ENCODE measurements at regions not wholly inside any gene's neighbourhood (a gene's known extent, or its start where the extent isn't known, plus 50 kb on each side); places are given as distances from the start of the nearest gene placed in this dataset.

DNA sequence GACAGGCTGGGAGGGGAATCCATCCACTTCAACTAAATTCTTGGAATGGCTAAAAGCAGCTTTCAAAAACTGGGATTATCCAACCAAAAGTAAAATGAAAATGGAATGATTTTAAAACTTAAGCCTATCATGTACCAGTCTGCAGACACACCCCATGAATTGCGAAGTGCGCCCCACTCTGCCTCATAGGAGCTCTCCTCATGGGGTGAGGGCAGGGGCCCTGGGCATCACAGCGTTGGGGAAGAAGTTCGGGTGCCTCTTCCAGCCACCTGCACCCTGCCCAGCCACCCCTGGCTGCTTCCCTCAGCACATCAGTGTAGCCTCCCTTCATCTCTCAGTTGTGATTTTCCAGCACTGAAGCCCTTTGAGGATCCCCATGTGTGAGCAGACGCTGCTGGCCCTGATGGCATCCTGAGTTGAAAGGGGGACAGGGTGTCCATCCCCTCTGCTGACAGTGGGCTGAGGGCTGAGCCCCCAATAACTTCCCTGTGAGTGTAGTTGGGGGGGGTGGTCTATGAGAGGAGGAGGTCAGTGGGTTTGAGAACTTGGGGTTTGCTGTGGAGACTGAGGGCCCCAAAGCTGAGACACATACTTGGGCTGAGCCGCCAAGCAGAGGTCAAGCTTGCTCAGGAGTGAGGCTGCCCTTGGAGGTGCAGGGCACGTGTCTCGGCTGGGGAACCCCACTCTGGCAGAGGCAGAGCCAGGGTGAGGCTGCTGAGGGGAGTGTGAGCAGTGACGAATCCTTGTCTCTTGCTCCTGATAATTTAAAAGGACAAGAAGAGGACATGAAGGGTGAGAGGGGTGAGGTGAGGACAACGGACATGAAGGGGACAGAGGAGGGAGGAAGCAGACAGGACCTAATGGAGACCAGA, 542.1 kb downstream of the TCERG1L start:
- Histone ChIP-seq H3K4me1 (ENCODE audit: insufficient read depth, low read length) (no peaks in the 10 kb centered on the region), H3K36me3 (ENCODE audit: insufficient read depth, low read depth, low read length) (no peaks in the 10 kb centered on the region), H3K9me3 (ENCODE audit: insufficient read depth, low read depth, low read length) (peaks cover 24% of the 10 kb centered on the region), H3K9ac (ENCODE audit: low read depth, low read length) (no peak overlapping the region), H3K4me3 (ENCODE audit: low read length) (no peak overlapping the region), H3K27me3 (ENCODE audit: insufficient read depth, low read length) (no peaks in the 10 kb centered on the region), H3K27ac (ENCODE audit: low read length) (no peak overlapping the region)

DNA sequence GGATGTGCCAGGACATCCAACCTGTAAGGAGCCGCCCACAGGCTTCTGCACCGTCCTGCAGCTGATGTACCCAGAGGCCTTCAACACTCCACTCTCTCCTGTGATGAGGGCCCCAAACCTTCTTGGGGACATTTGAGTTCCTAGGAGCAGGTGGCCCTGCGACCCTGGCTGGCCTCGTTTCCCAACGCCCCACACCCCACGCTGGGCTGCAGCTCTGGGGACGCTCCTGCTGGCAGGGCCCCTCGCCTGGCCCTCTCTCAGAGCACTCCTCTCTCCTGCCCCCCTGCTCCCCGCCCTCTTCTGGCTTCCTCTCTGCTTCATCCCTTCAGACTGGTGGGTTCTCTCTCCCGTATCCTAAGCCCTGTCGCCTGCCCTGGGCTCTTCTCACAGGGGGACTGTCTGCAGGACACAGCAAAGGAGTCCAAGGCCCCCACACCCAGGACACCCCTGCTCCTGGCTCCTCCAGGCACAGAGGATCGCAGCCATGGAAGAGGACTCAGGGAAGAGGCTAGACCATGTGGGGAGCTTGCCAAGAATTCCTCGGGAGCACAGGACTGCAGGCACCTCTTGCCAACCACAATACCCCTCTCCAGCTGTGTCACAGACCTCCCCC, 541.4 kb downstream of the TCERG1L start:
- no peak overlapping the region for H3K4me3 ChIP-seq (ENCODE audit: low read length)
- H3K9me3 ChIP-seq (ENCODE audit: insufficient read depth, low read depth, low read length), result peaks cover 24% of the 10 kb centered on the region
- H3K4me1 ChIP-seq (ENCODE audit: insufficient read depth, low read length), result no peaks in the 10 kb centered on the region
- H3K9ac ChIP-seq (ENCODE audit: low read depth, low read length), result no peak overlapping the region
- no peak overlapping the region for H3K27ac ChIP-seq (ENCODE audit: low read length)
- H3K27me3 ChIP-seq (ENCODE audit: insufficient read depth, low read length), result no peaks in the 10 kb centered on the region
- no peaks in the 10 kb centered on the region for H3K36me3 ChIP-seq (ENCODE audit: insufficient read depth, low read depth, low read length)

DNA sequence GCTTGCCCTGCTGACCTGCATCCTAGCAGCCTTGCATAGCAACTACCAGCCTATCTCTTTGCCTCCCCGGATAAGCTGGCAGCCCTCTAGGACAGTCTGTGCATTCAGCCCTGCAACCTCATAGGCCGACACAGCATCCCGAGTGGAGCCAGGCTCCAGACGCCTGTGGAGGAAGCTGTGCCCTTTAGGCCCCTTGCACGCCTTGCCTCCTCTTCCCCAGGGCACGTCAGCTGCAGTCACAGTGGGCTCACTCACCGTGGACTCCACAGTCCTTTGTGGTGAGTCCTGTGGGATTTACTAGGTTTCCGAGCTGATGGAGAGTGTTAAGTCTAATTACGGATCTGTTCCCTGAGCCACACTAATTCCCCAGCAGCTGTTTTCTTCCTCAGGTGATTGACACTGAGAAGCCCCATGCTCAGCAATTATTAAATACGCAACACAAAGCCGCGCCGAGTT, 540.0 kb downstream of the TCERG1L start:
- Histone ChIP-seq H3K9me3 (ENCODE audit: insufficient read depth, low read depth, low read length) (peaks cover 24% of the 10 kb centered on the region), H3K27me3 (ENCODE audit: insufficient read depth, low read length) (no peaks in the 10 kb centered on the region), H3K4me1 (ENCODE audit: insufficient read depth, low read length) (no peaks in the 10 kb centered on the region), H3K36me3 (ENCODE audit: insufficient read depth, low read depth, low read length) (no peaks in the 10 kb centered on the region), H3K9ac (ENCODE audit: low read depth, low read length) (no peak overlapping the region), H3K4me3 (ENCODE audit: low read length) (no peak overlapping the region), H3K27ac (ENCODE audit: low read length) (no peak overlapping the region)

DNA sequence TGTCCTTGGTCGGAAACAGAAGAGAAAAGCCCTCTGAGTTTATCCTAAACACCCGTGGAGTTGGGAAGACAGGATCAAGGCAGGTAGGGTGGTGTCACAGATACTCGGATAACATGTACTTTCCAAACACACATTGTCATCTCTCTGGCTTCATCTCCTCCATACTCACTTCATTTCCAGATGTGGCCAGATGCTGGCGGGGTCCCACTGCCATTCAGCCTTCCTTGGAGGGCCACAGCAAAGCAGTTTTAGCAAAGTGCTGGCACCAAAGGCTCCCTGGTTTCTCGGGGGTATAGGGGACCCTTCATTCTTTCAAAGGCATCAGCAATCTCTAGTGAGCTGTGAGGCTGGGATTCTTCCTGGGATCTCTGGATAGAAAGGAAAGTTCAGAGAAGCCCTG, 539.5 kb downstream of the TCERG1L start:
- peaks cover 19% of the 10 kb centered on the region for H3K9me3 ChIP-seq (ENCODE audit: insufficient read depth, low read depth, low read length)
- H3K4me1 ChIP-seq (ENCODE audit: insufficient read depth, low read length), result no peaks in the 10 kb centered on the region
- H3K27me3 ChIP-seq (ENCODE audit: insufficient read depth, low read length), result no peaks in the 10 kb centered on the region
- no peak overlapping the region for H3K9ac ChIP-seq (ENCODE audit: low read depth, low read length)
- no peaks in the 10 kb centered on the region for H3K36me3 ChIP-seq (ENCODE audit: insufficient read depth, low read depth, low read length)
- H3K4me3 ChIP-seq (ENCODE audit: low read length), result no peak overlapping the region
- no peak overlapping the region for H3K27ac ChIP-seq (ENCODE audit: low read length)

DNA sequence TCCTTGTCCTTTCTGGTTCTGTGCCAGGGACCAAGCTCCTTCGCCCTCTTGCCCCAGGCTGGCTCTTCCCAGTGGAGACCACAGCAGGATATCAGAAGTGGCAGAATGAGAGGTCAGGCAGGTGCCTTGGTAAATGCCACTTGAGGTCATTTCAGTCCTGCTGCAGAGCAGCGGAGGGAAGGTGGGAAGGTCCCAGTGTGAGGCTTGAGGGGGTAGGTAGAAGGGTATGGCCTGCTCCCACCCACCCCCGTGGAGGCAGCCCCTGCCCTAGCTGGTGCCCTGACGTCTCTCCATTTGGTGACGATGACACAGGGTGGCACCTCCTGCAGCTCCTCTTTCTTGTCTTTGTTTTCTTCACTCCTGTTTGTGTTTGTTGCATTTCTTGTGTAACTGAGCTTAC, 538.8 kb downstream of the TCERG1L start:
- Histone ChIP-seq H3K4me3 (ENCODE audit: low read length) (no peak overlapping the region), H3K9ac (ENCODE audit: low read depth, low read length) (no peak overlapping the region), H3K27ac (ENCODE audit: low read length) (no peak overlapping the region), H3K9me3 (ENCODE audit: insufficient read depth, low read depth, low read length) (peaks cover 13% of the 10 kb centered on the region), H3K4me1 (ENCODE audit: insufficient read depth, low read length) (no peaks in the 10 kb centered on the region), H3K27me3 (ENCODE audit: insufficient read depth, low read length) (no peaks in the 10 kb centered on the region), H3K36me3 (ENCODE audit: insufficient read depth, low read depth, low read length) (no peaks in the 10 kb centered on the region)

DNA sequence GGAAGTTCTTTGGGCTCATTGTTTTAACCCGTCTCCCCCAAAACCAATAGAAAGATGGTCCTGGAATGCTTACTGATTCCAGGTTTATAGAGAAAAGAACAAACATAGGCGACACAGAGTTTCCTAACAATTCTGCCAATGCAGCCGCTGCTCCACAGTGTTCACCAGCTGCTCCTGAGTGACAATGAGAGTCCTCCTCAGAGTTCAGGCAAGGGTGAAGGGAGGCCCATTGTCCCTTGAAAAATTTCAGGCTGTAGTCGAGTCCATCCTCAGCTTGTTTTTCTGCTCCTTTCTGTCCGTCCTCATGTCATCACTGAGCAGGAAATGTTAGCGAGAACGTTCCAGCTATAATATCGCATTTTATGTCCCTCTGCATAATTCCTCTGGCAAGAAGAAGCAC, 537.6 kb downstream of the TCERG1L start:
- Histone ChIP-seq H3K9ac (ENCODE audit: low read depth, low read length) (no peak overlapping the region), H3K4me1 (ENCODE audit: insufficient read depth, low read length) (no peaks in the 10 kb centered on the region), H3K9me3 (ENCODE audit: insufficient read depth, low read depth, low read length) (peaks cover 5% of the 10 kb centered on the region), H3K36me3 (ENCODE audit: insufficient read depth, low read depth, low read length) (no peaks in the 10 kb centered on the region), H3K27me3 (ENCODE audit: insufficient read depth, low read length) (no peaks in the 10 kb centered on the region), H3K4me3 (ENCODE audit: low read length) (no peak overlapping the region), H3K27ac (ENCODE audit: low read length) (no peak overlapping the region)

DNA sequence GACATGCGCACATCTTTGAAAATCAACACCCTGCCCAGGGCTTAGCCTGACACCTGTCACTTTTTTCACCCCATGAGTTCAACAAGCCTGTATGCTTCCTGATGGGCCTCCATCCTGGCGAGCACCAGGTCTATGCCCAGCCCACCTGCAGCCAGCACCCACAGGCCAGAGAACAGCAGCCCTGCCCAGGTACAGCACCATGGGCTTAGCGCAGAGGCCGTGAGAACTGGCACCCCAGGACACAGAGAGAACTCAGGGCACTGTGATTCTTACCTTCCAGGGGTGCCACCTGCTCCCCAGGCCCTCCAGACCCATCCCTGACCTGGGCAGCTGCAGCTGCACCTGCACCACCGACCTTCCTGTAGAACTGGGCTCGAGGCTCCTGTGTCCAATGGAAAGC, 536.6 kb downstream of the TCERG1L start:
- Histone ChIP-seq H3K9me3 (ENCODE audit: insufficient read depth, low read depth, low read length) (no peaks in the 10 kb centered on the region), H3K27ac (ENCODE audit: low read length) (no peak overlapping the region)

DNA sequence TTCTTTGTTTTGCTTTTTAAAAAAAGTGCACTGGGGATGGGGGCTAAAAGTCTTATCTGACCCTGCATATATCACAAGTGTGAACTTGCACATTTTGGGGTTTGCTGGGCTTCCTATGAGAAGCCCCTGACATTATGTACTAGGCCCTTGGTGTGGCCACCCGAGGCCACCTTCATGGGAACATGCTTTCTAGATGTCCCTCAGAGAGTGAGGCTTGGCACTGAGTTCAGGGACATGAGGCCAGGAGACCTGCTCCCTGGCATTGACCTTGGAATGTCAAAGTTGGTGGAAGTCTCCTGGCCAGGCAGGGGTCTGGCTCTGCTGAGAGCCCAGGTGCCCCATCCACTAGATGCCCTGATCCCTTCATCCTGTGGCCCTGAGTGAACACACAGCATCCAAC, 536.2 kb downstream of the TCERG1L start:
- H3K4me1 ChIP-seq (ENCODE audit: insufficient read depth, low read length), result no peaks in the 10 kb centered on the region

More for the DNA sequence above, 536.6 kb downstream of the TCERG1L start:
- no peaks in the 10 kb centered on the region for H3K27me3 ChIP-seq (ENCODE audit: insufficient read depth, low read length)
- no peaks in the 10 kb centered on the region for H3K4me1 ChIP-seq (ENCODE audit: insufficient read depth, low read length)
- no peak overlapping the region for H3K9ac ChIP-seq (ENCODE audit: low read depth, low read length)
- no peak overlapping the region for H3K4me3 ChIP-seq (ENCODE audit: low read length)
- H3K36me3 ChIP-seq (ENCODE audit: insufficient read depth, low read depth, low read length), result no peaks in the 10 kb centered on the region

DNA sequence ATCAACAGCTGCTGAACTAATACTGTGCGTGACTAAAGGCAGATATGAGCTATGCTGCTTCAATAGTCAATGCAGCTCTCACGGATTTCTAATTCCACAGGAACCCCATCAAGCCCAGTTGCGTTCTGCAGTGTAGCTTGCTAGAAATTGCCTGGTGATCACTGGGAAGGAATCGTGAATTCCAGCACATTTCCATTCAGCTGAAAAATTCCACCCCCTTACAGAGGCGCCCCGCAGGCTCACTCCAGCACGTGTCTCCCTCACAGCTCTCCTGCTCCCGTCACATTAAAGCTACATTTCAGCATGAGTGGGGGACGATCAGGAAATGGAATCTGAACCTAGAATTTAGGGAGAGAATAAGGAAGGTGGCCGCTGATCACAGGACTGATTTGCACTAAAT, 534.8 kb downstream of the TCERG1L start:
- no peaks in the 10 kb centered on the region for H3K9me3 ChIP-seq (ENCODE audit: insufficient read depth, low read depth, low read length)
- no peak overlapping the region for H3K9ac ChIP-seq (ENCODE audit: low read depth, low read length)
- H3K27ac ChIP-seq (ENCODE audit: low read length), result no peak overlapping the region
- no peaks in the 10 kb centered on the region for H3K36me3 ChIP-seq (ENCODE audit: insufficient read depth, low read depth, low read length)
- H3K4me3 ChIP-seq (ENCODE audit: low read length), result no peak overlapping the region
- H3K4me1 ChIP-seq (ENCODE audit: insufficient read depth, low read length), result no peaks in the 10 kb centered on the region
- H3K27me3 ChIP-seq (ENCODE audit: insufficient read depth, low read length), result no peaks in the 10 kb centered on the region

More for the DNA sequence above, 536.2 kb downstream of the TCERG1L start:
- no peak overlapping the region for H3K27ac ChIP-seq (ENCODE audit: low read length)
- H3K36me3 ChIP-seq (ENCODE audit: insufficient read depth, low read depth, low read length), result no peaks in the 10 kb centered on the region
- no peak overlapping the region for H3K4me3 ChIP-seq (ENCODE audit: low read length)
- no peaks in the 10 kb centered on the region for H3K9me3 ChIP-seq (ENCODE audit: insufficient read depth, low read depth, low read length)
- no peak overlapping the region for H3K9ac ChIP-seq (ENCODE audit: low read depth, low read length)
- H3K27me3 ChIP-seq (ENCODE audit: insufficient read depth, low read length), result no peaks in the 10 kb centered on the region

DNA sequence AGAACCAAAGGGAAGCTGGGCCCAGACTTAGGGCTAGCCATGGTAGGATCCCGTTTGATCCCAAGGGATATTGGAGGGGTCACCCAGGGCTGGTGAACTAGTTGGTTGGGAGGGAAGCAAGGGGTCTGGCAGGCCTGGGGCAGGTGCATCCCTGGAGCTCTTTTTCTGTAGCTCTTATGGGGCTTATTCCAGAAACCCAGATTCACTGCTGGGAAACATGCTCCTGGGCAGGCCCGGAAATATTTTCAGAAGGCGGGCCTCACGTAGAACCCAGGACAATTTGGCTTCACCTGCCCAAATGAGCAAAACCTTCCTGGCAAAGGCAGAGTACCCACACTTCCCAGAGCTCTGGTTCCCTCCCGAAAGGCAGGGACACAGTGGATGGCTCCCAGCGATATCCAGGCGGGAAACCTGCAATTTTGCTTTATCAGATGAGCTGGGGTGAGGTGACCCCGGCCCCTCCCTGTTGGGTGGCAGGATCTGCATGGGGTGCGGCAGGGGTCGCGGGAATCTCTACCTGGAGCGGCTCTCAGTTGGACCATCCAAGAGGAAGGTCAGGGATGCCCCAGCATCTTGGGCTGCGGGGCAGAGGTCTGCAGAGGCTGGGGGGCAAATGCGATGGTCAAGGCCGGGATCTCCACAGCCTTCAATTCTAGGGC, 533.9 kb downstream of the TCERG1L start:
- Histone ChIP-seq H3K27ac (ENCODE audit: low read length) (no peak overlapping the region), H3K9ac (ENCODE audit: low read depth, low read length) (no peak overlapping the region), H3K4me1 (ENCODE audit: insufficient read depth, low read length) (no peaks in the 10 kb centered on the region), H3K4me3 (ENCODE audit: low read length) (no peak overlapping the region), H3K9me3 (ENCODE audit: insufficient read depth, low read depth, low read length) (no peaks in the 10 kb centered on the region), H3K27me3 (ENCODE audit: insufficient read depth, low read length) (no peaks in the 10 kb centered on the region), H3K36me3 (ENCODE audit: insufficient read depth, low read depth, low read length) (no peaks in the 10 kb centered on the region)

DNA sequence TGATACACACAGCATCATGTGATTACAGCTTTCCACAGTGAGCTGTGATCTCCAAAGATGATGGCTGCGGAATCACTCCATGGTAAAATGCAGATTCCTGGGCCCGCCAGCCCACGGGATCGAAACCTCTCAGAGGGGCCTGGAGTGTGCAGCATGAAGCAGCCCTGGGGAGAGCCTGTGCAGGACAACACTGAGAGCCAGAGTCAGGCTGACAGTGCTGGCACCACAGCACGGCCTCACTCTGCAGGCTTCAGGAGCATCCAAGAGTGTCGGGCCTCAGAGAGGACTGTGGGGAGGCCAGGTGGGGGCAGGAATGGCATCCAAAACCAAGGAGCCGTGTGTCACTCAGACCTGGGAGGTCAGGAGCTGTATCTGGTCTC, 533.4 kb downstream of the TCERG1L start:
- Histone ChIP-seq H3K4me3 (ENCODE audit: low read length) (no peak overlapping the region), H3K36me3 (ENCODE audit: insufficient read depth, low read depth, low read length) (no peaks in the 10 kb centered on the region), H3K4me1 (ENCODE audit: insufficient read depth, low read length) (no peaks in the 10 kb centered on the region), H3K9me3 (ENCODE audit: insufficient read depth, low read depth, low read length) (no peaks in the 10 kb centered on the region), H3K27me3 (ENCODE audit: insufficient read depth, low read length) (no peaks in the 10 kb centered on the region), H3K27ac (ENCODE audit: low read length) (no peak overlapping the region), H3K9ac (ENCODE audit: low read depth, low read length) (no peak overlapping the region)

DNA sequence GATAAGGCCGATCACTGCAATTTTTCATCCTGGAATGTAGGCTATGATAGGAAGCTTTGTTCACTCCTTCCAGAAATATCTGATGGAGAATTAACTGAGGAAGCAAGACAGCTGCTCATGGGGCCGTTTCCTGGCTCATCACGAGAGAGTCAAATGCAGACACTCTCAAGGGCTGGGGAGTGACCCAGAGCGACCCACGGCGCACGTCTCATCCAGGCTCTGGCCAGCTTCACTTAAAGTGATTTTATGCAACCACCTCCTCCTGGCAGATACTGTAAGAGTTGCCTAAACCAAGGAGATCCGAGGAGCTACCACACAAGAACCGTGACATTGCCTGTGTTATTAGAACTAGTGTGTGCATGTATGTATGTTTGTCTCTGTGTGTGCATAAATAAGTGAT, 530.8 kb downstream of the TCERG1L start:
- H3K4me1 ChIP-seq (ENCODE audit: insufficient read depth, low read length), result no peaks in the 10 kb centered on the region
- no peak overlapping the region for H3K9ac ChIP-seq (ENCODE audit: low read depth, low read length)
- H3K36me3 ChIP-seq (ENCODE audit: insufficient read depth, low read depth, low read length), result no peaks in the 10 kb centered on the region
- no peak overlapping the region for H3K4me3 ChIP-seq (ENCODE audit: low read length)
- no peak overlapping the region for H3K27ac ChIP-seq (ENCODE audit: low read length)
- no peaks in the 10 kb centered on the region for H3K27me3 ChIP-seq (ENCODE audit: insufficient read depth, low read length)
- H3K9me3 ChIP-seq (ENCODE audit: insufficient read depth, low read depth, low read length), result no peaks in the 10 kb centered on the region
